ENCODE measurements at regions not wholly inside any gene's neighbourhood (a gene's known extent, or its start where the extent isn't known, plus 50 kb on each side); places are given as distances from the start of the nearest gene placed in this dataset.

DNA sequence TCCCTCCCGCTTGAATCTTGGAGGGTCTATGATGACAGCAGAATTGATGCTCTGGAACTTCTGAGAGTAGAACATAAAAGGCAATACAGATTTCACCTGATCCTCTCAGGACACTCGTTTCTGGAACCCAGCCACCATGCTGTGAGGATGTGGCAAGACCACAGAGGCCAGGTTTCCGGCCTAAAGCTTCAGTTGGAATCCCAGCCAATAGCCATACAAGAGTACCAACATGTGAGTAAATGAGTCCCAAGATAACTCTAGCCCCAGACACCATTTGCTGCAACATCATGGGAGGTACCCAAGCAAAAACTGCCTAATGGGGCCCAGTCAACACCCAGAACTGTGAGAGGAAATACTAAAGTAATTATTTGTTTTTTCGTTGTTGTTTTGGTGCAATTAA, 65.7 kb upstream of the MARCHF11 start:
- ChIA-PET CTCF (no interaction called here), POLR2A (no interaction called here)
- DNase-seq (ENCODE audit: low read depth in 1 of 2, low spot score in 1 of 2) = no peak
- Histone ChIP-seq H3K4me2 (no peak overlapping the region), H3K9me3 (no peaks in the 10 kb centered on the region), H3K4me3 (no peak overlapping the region), H3K4me1 (no peaks in the 10 kb centered on the region), H3K27ac (no peak overlapping the region)
- no peak for FAIRE-seq
- under 1% methylated on average over 4 of the region's 4 CpGs for WGBS (ENCODE audit: missing lambda C conversion rate)
- ATAC-seq = no peak
- TF ChIP-seq, protein P1, sequence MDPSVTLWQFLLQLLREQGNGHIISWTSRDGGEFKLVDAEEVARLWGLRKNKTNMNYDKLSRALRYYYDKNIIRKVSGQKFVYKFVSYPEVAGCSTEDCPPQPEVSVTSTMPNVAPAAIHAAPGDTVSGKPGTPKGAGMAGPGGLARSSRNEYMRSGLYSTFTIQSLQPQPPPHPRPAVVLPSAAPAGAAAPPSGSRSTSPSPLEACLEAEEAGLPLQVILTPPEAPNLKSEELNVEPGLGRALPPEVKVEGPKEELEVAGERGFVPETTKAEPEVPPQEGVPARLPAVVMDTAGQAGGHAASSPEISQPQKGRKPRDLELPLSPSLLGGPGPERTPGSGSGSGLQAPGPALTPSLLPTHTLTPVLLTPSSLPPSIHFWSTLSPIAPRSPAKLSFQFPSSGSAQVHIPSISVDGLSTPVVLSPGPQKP (IDR thresholded peaks at IDR 0.05; ENCODE audit: low read depth, low read length) = no peak
- TF ChIP-seq BHLHE40 (IDR thresholded peaks at IDR 0.05; ENCODE audit: low read depth, low read length) = no peak
- TF ChIP-seq, protein P2, sequence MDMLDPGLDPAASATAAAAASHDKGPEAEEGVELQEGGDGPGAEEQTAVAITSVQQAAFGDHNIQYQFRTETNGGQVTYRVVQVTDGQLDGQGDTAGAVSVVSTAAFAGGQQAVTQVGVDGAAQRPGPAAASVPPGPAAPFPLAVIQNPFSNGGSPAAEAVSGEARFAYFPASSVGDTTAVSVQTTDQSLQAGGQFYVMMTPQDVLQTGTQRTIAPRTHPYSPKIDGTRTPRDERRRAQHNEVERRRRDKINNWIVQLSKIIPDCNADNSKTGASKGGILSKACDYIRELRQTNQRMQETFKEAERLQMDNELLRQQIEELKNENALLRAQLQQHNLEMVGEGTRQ (IDR thresholded peaks at IDR 0.05) = no peak
- no peak for TF ChIP-seq RCOR1 (IDR thresholded peaks at IDR 0.05; ENCODE audit: low read depth, low read length)
- TF ChIP-seq CHD2 (IDR thresholded peaks at IDR 0.05; ENCODE audit: low read length, partially characterized antibody) = no peak
- no peak for TF ChIP-seq EP300 (IDR thresholded peaks at IDR 0.05)
- no peak for TF ChIP-seq RFX5 (IDR thresholded peaks at IDR 0.05)

DNA sequence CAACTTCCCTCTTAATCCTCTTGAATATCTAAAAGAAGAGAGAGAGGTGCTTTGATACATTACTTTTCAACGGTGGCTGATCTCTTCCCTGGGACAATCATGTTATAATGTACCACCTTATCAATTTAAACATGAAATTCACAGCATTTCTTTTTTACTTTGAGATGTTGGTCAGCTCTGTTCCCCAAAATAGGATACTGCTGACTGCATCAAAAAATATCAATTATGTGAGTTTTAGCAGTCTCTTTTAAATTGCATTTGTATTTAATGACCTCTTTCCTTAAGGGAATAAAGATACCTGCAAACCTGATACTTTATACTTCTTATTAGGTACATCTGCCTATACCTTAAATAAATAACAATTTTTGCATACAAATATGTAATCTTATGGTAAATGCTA, 58.4 kb upstream of the MARCHF11 start:
- WGBS (ENCODE audit: missing lambda C conversion rate) = 4% methylated on average over 1 of the region's 1 CpG
- no peak for ATAC-seq
- ChIA-PET POLR2A (no interaction called here), CTCF (no interaction called here)
- Histone ChIP-seq H3K4me2 (no peak overlapping the region), H3K27ac (no peak overlapping the region), H3K4me1 (no peaks in the 10 kb centered on the region), H3K9me3 (no peaks in the 10 kb centered on the region), H3K4me3 (no peak overlapping the region)
- FAIRE-seq = no peak
- DNase-seq (ENCODE audit: low read depth in 1 of 2, low spot score in 1 of 2) = no peak
- peak; percentile 43 for TF ChIP-seq MAFK (IDR thresholded peaks at IDR 0.05; ENCODE audit: partially characterized antibody)
- TF ChIP-seq, protein P1 (IDR thresholded peaks at IDR 0.05; ENCODE audit: low read depth, low read length) = no peak

DNA sequence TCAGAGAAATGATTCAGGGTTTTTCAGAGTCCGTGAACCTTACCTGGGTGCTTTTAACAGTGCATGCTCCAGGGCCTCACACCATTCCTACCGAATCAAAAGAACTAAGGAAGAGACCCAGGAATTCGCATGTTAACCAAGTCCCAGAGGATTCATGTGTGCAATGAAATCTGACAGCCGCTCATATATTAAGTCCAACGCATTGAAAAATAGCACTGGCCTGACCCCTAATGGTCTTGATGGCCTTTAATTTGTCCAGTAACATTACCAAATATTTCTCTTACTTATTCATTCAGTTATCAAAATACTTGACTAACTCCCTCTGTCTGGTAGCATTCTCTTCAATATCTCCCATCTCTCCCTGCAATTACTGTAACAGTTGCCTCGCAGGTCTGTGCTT, 55.0 kb upstream of the MARCHF11 start:
- DNase-seq (ENCODE audit: low read depth in 1 of 2, low spot score in 1 of 2) = peak in 1 of 2 experiments; percentile 7
- Histone ChIP-seq H3K4me3 (no peak overlapping the region), H3K4me1 (no peaks in the 10 kb centered on the region), H3K9me3 (no peaks in the 10 kb centered on the region), H3K4me2 (no peak overlapping the region), H3K27ac (no peak overlapping the region)
- TF ChIP-seq, protein P1 (IDR thresholded peaks at IDR 0.05; ENCODE audit: low read depth, low read length) = no peak
- peak in 1 of 2 experiments; percentile 15; a peak in 1 of 5 replicates for TF ChIP-seq RAD21 (conservative IDR thresholded peaks at IDR 0.05 in 1 of 2, IDR thresholded peaks at IDR 0.05 in 1 of 2)
- ChIA-PET POLR2A (no interaction called here), CTCF (interaction anchor here (1.6 kb wide), 1 partner anchor 74 kb away, joined by 7 read pairs; no protein-coding TSS in a partner anchor)
- FAIRE-seq = no peak
- 14% methylated on average over 6 of the region's 6 CpGs for WGBS (ENCODE audit: missing lambda C conversion rate)
- no peak for ATAC-seq

DNA sequence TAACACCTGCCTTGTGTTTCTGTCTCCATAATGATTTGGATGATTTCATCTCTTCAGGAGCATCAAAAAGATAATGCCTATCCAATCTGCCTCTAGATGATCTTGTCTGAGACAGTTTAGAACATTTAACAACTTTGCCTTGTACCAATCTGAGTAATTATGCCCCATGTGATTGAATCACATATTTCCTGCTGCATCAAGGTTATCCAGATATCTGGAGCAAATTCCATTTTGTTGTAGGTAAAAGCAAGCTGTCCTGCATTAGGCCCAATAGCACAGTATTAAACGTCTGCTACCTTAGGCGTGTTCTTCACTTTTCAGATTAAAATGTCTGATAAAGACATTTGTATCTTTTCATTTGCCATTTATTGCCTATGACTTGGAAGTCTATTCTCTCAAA, 54.1 kb upstream of the MARCHF11 start:
- no peak for FAIRE-seq
- no peak overlapping the region for H3K4me2 ChIP-seq
- H3K9me3 ChIP-seq = no peaks in the 10 kb centered on the region
- H3K4me1 ChIP-seq = no peaks in the 10 kb centered on the region
- 3% methylated on average over 2 of the region's 2 CpGs for WGBS (ENCODE audit: missing lambda C conversion rate)
- no peak overlapping the region for H3K27ac ChIP-seq
- ChIA-PET POLR2A (no interaction called here), CTCF (interaction anchor here (1.8 kb wide), 1 partner anchor 73 kb away, joined by 6 read pairs; no protein-coding TSS in a partner anchor)
- H3K4me3 ChIP-seq = no peak overlapping the region
- no peak for DNase-seq (ENCODE audit: low read depth in 1 of 2, low spot score in 1 of 2)
- no peak for ATAC-seq
- no peak for TF ChIP-seq HOXB5 (CRISPR knock-in tag; IDR thresholded peaks at IDR 0.05)
- no peak for TF ChIP-seq MAFK (IDR thresholded peaks at IDR 0.05; ENCODE audit: partially characterized antibody)
- TF ChIP-seq, protein P3, sequence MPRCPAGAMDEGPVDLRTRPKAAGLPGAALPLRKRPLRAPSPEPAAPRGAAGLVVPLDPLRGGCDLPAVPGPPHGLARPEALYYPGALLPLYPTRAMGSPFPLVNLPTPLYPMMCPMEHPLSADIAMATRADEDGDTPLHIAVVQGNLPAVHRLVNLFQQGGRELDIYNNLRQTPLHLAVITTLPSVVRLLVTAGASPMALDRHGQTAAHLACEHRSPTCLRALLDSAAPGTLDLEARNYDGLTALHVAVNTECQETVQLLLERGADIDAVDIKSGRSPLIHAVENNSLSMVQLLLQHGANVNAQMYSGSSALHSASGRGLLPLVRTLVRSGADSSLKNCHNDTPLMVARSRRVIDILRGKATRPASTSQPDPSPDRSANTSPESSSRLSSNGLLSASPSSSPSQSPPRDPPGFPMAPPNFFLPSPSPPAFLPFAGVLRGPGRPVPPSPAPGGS (IDR thresholded peaks at IDR 0.05) = no peak
- TF ChIP-seq SREBF2 (IDR thresholded peaks at IDR 0.05) = no peak
